A549 (cell line): ENCODE measurements at regions not wholly inside any gene's neighbourhood (a gene's known extent, or its start where the extent isn't known, plus 50 kb on each side); places are given as distances from the start of the nearest gene placed in this dataset.
"Not testable (repeated sequence)": the region's sequence is repeated elsewhere in the genome, so short reads cannot be mapped to it uniquely, and the experiment has no call there.

Experiments used
- ATAC-seq, 2 experiments: fragments of 200-7000 bp in 1 of 2; fragments of >200 bp in 1 of 2; cut with Nextera tagmentation in 1 of 2; cut with Tn5 transposase in 1 of 2; 3 replicates each; pipeline versions ENCODE4 v1.8.0 to v1.9.1; 2018 to 2020; ENCODE audit warnings: mild to moderate bottlenecking in 1 of 2, moderate library complexity in 1 of 2
- CTCF ChIA-PET: fragments of 300-600 bp; sonication (Branson Sonifier 250); formaldehyde crosslinking; extraction: SDS; loops from one replicate; lab custom pipeline; 2021; ENCODE audit warnings: antibody characterized with exemption, inconsistent platforms; lab: Yijun Ruan, JAX
- POLR2A ChIA-PET: fragments of 350-600 bp; formaldehyde crosslinking; extraction: SDS; loops from one replicate; lab custom pipeline; 2021; ENCODE audit warnings: antibody characterized with exemption, inconsistent platforms; lab: Yijun Ruan, JAX
- DNase-seq, 2 experiments: peaks; one replicate each; pipeline versions ENCODE4 v3.0.0 to v3.0.0-alpha.2; 2011 to 2016; ENCODE audit warnings: low read depth in 1 of 2, low spot score in 1 of 2
- FAIRE-seq: peaks from 2 replicates; lab custom pipeline; 2011; peaks lifted over from hg19 to GRCh38; lab: Jason Lieb, UNC
- H3K27ac ChIP-seq, 2 experiments: fragments of >200 bp; sonication (Bioruptor Twin); formaldehyde crosslinking; 3 replicates each; pipeline ENCODE4 v1.5.1; 2016 to 2017
- H3K4me1 ChIP-seq: fragments of >200 bp; sonication (Bioruptor Twin); formaldehyde crosslinking; 3 replicates; pipeline ENCODE4 v1.6.1; 2016
- H3K4me2 ChIP-seq: fragments of >200 bp; sonication (Bioruptor Twin); formaldehyde crosslinking; 3 replicates; pipeline ENCODE4 v1.6.1; 2016
- H3K4me3 ChIP-seq: fragments of >200 bp; sonication (Bioruptor Twin); formaldehyde crosslinking; 3 replicates; pipeline ENCODE4 v1.5.1; 2016
- H3K9me3 ChIP-seq: fragments of >200 bp; sonication (Bioruptor Twin); formaldehyde crosslinking; 3 replicates; pipeline ENCODE4 v1.6.1; 2016
- WGBS: methylation state at CpG from one replicate; pipeline ENCODE4 v1.1.6; 2017; ENCODE audit errors: missing lambda C conversion rate; 5-methylcytosine and 5-hydroxymethylcytosine counted together
- small RNA-seq, 6 experiments: library from RNA; depleted of rRNA; stranded (forward); fragments of <200 nt; gene quantifications; one replicate each; pipeline ENCODE3, GENCODE V24; 2012

- H3K4me2 ChIP-seq, POLR2A ChIA-PET, H3K4me3 ChIP-seq, H3K27ac ChIP-seq, FAIRE-seq, H3K9me3 ChIP-seq, DNase-seq, H3K4me1 ChIP-seq, ATAC-seq, CTCF ChIA-PET: not testable (repeated sequence)
- 13% methylated on average over 2 of the region's 3 CpGs for WGBS
Measured at GRCh38 chr9:67771807-67772206, 86.9 kb upstream of the ANKRD20A1 start.

- H3K27ac ChIP-seq, H3K4me1 ChIP-seq, H3K9me3 ChIP-seq, ATAC-seq, DNase-seq, H3K4me2 ChIP-seq, H3K4me3 ChIP-seq, POLR2A ChIA-PET, CTCF ChIA-PET, FAIRE-seq: not testable (repeated sequence)
- 58% methylated on average over 7 of the region's 7 CpGs for WGBS
Measured at GRCh38 chr9:67800170-67800569, 58.6 kb upstream of the ANKRD20A1 start.

Small RNA genes in the stretch of these regions (small RNA-seq; reads per million reads assigned to genes)
- gene AL627230.1 (0 reads per million in 6 experiments), gene AL627230.3 (0 reads per million in 6 experiments), gene AL627230.5 (0 reads per million in 6 experiments), gene AL627230.6 (0 reads per million in 6 experiments), gene AL627230.8 (0 reads per million in 6 experiments), gene FAM27B (0 reads per million in 6 experiments), gene RF00156 (0 to 0.04 (median 0) reads per million in 6 experiments), gene RN7SL787P (0 reads per million in 6 experiments)
